HG03469 (cell line): ENCODE measurements at regions not wholly inside any gene's neighbourhood (a gene's known extent, or its start where the extent isn't known, plus 50 kb on each side); places are given as distances from the start of the nearest gene placed in this dataset.
"Not testable (repeated sequence)": the region's sequence is repeated elsewhere in the genome, so short reads cannot be mapped to it uniquely, and the experiment has no call there.

ENCODE experiments used
- ATAC-seq: cut with Tn5 transposase; IDR thresholded peaks from one replicate; pipeline ENCODE4 v1.9.1; 2021; ENCODE audit warnings: mild to moderate bottlenecking, moderate library complexity, moderate number of reproducible peaks; ENCODE audit not compliant: unreplicated experiment

GRCh38 chr5:174503461-174504265, 220.7 kb upstream of the MSX2 start:
- no peak for ATAC-seq

DNA sequence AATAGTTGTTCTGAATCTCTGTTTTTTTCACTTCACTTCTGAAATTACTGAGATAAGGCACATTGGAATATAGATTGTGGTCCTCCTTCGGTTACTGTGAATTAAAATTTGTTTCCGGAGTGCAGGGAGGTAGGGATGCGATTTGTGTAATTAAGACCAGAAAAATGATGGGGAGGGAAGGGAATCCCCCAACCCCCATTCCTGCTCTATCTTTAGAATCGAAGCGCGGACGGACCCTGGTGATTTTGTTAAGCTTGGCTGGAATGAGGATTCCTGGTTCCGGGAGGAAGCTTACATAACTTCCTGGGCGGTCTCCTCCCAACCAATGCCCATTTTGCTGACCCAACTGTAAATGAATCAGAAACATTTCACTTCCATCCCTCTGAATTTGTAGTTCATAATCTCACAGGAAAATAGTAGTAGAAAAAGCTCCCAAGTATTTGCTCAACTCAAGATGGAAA, 220.1 kb upstream of the MSX2 start:
- no peak for ATAC-seq

GRCh38 chr5:174505621-174506020, 218.8 kb upstream of the MSX2 start:
- ATAC-seq, result no peak

DNA sequence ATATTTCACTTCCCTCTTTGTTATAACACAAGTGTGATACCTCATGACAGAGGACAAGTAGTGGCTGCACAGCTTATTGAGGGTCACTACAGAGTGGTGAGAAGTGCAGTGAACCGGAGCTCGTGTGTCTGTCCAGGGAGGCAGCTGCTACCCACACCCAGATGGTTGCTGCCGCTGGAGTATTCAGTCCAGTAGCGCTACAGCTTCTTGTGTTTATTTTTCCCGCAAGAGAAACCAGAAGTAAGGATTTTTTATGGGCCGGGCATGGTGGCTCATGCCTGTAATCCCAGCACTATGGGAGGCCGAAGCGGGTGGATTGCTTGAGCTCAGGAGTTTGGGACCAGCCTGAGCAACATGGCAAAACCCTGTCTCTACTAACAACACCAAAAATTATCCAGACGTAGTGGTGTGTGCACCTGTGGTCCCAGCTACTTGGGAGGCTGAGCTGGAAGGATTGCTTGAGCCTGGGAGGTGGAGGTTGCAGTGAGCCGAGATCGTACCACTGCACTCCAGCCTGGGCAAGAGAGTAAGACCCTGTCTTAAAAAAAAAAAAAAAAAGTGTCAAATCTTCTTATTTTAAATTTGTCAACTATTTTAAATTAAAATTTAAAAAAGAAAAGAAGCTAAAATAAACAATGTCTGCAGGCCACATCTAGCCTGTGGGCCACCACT, 213.5 kb upstream of the MSX2 start:
- not testable (repeated sequence) for ATAC-seq

GRCh38 chr5:174511714-174512253, 212.6 kb upstream of the MSX2 start:
- no peak for ATAC-seq

DNA sequence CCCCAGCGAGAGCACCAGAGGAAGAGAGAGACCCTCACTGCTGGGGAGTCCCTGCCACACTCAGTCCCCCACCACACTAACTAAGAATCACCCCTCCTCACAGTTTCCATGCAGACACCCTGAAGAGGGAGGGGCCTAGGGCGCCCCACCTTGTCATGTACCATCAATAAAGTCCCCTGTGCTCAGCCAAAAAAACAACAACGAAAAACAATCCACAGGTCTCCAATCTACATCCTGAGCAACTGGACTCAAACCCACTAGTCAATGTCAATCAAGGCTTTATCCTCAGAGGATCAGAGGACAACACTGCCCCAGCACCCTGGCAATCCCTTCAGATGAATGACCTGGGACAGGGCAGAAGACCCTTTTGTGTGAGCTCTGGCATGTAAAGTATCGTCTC, 210.1 kb upstream of the MSX2 start:
- no peak for ATAC-seq

- no peak for ATAC-seq
These were observed 209.4 kb upstream of the MSX2 start for GRCh38 chr5:174514983-174515394.

- ATAC-seq, result no peak
These were observed 207.6 kb upstream of the MSX2 start for GRCh38 chr5:174516741-174517140.

- no peak for ATAC-seq
These were observed 205.9 kb upstream of the MSX2 start for GRCh38 chr5:174518512-174518911.

- no peak for ATAC-seq
These were observed 203.7 kb upstream of the MSX2 start for GRCh38 chr5:174520420-174521396.

GRCh38 chr5:174521449-174521848, 202.9 kb upstream of the MSX2 start:
- no peak for ATAC-seq

DNA sequence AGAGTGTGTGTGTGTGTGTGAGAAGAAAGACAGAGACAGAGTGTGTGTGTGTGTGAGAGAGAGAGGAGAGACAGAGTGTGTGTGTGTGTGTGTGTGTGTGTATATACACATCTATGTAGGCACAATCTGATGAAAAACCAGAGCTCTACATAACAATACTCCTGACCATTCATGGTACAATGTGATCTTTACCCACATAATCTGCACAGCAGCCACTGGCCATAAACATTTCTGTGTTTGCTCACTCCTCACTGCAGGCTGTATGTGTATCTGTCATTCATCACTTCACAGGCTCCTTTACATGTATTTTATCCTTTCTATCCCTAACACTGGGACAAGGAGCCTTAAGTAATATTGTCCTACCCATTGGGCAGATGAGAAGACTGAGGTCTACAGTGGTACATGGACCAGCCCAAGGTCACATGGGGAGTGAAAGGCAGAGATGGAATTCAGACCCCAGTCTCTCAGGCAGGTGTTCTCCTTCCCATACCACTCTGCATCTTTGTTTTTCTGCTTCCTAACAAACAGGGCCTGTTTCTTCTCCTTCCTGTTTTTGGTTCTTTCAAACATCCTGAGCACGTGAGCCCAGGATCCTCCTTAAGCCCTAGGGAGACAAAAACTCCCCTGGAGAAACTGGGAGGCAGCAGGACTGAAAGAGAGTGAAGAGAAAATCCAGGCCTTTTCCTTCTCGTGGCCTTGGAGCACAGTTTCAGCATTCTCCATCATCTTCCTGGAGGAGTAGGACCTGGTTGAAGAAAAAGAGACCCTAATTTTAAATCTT, 201.7 kb upstream of the MSX2 start:
- no peak for ATAC-seq

DNA sequence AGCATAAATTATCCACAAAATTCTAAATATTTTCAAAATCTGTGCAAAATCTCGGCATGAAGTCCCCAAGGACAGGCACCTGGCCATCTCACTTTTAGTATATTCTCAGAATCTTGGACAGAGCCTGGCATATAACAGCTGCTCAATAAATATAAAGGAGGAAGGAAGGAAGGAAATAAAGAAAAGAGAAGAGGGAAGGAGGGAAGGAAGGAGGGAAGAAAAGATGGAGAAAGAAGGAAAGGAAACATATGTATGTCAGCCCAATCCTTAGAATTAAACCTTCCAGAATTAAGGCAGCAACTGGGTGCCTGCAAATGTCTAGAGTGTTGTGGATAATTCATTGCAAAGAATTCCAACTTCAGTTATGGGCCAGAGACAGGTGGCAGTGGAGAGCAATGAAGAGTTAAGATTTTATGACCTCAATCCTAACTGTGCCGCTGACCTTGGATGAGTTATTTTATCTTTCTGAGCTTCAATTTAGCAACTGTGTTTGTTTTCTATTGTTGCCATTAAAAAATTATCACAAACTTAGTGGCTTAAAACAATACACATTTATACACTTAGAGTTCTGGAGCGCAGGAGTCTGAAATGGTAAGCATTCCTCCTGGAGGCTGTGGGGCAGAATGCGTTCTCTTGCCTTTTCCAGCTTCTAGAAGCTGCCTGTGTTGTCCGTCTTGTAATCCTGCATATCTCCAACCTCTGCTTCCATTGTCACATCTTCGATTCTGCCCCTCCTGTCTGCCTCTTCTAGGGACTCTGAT, 200.9 kb upstream of the MSX2 start:
- no peak for ATAC-seq

- ATAC-seq, result no peak
These were observed 200.0 kb upstream of the MSX2 start for GRCh38 chr5:174524351-174524750.

DNA sequence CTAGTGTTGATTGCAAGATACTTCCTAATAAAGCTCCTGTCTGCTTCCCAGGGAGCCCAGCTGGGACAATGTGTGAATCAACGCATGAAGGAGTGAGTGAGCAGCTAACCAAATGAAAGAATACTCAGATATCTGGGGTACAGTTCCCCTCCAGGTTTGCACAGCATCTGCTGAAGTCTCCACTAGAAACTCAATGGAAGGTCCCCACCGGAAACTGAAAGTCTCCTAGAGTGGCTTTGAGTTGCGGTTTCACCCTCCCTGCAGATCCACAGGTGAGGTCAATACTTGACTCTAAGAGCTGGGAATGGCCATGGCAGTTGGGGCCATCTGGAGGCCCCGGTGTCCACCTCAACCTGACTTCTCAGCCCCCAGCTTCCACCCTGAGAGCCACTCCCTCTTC, 198.2 kb upstream of the MSX2 start:
- no peak for ATAC-seq

DNA sequence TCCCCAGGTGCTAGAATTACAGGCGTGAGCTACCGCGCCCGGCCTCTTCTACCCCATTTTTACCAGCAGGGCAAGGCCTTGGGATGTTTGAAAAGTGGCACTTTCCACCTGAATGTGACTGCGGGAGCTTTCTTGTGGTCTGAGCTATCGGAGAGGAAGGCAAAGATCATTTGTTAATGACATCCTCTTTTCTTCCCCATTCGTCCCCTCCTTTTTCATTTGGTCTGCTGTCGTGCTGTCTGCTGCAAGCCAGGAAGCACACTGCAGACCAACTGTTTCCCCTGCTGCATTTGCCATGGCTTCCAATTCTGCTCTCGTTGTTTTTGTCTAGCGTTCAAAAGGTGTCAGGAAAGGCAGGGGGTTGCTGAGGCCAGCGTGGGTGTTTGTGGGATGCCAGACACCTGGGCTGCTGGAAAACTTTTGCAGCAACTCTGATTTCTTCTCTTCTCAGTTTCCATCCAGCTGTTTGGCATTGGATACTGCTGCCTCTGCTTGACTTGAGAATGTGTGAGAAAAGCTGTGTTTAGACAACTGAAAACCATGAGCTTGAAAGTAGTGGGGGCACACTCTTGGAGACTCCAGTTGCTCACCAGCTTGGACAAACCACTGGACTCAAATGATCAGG, 196.4 kb upstream of the MSX2 start:
- ATAC-seq, result no peak

DNA sequence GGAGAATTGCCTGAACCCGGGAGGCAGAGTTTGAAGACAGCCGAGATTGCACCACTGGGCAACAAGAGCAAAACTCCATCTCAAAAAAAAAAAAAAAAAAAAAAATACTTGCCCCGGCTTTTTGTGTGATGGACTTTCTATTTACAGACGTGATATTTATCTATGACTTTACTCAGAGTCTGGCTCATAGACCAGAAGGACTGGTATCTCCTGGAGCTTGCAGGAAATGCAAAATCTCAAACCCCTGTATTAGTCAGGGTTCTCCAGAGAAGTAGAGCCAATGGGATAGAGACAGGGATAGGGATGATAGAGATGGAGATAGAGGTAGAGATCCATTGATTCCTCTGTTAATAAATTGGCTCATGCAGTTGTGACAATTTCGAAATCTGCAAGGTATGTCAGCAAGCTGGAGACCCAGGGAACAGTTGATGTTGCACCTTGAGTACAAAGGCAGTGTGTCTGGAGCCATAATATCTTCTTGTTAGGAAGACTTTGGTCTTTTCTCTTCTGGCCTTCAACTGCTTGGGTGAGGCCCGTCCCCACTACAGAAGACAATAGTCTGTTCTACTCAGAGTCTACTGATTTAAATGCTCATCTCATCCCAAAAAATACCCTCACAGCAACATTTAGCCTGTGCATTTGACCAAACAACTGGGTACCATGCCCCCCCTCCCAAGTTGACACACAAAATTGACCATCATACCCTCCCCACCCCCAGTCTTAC, 195.4 kb upstream of the MSX2 start:
- ATAC-seq, result no peak
